NCI-H2107 treated with DMSO at 0.1 percent for 48 hours (cell line): ENCODE measurements at regions not wholly inside any gene's neighbourhood (a gene's known extent, or its start where the extent isn't known, plus 50 kb on each side); places are given as distances from the start of the nearest gene placed in this dataset.
"Not testable (repeated sequence)": the region's sequence is repeated elsewhere in the genome, so short reads cannot be mapped to it uniquely, and the experiment has no call there.

Experiments
- DNase-seq: peaks from one replicate; lab custom pipeline; 2025; ENCODE audit not compliant: unreplicated experiment; lab: John Stamatoyannopoulos, UW

DNA sequence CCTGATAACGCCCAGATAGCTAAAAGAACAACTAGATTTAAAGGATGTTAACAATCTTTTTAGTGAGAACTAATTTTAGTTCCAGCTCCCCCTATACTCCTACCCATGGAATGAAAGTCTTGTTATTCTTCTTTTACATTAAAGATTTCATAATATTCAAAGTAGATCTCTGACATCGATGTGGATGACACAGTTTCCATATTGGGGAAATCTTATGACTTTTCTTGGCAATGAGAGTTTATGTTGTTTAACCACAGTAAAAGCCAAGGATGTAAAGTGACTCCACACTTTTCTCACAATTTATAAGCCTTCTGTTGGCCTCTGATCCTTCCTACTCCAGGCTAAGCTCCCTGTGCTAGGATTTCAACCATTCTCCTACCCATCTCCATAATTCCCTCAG is 332.6 kb upstream of the KCNMB2 start:
- DNase-seq, result no peak

DNA sequence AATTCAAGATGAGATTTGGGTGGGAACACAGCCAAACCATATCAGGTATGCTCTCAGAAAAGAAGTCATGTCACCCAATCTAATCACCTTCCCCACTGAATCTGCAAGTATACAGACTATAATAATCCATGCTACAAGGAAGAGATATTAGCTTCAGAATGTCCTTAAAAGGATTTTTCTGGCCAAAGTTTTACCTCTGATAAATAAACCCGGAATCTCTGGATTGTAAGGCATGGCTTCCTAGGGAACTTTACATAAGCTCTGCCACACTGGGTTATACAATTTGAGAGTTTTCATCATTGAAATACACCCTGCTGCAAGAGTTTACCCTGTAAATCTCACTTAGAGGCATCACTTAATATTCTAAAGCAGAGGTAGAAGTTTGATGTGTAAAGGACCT is 330.5 kb upstream of the KCNMB2 start:
- DNase-seq, result no peak

DNA sequence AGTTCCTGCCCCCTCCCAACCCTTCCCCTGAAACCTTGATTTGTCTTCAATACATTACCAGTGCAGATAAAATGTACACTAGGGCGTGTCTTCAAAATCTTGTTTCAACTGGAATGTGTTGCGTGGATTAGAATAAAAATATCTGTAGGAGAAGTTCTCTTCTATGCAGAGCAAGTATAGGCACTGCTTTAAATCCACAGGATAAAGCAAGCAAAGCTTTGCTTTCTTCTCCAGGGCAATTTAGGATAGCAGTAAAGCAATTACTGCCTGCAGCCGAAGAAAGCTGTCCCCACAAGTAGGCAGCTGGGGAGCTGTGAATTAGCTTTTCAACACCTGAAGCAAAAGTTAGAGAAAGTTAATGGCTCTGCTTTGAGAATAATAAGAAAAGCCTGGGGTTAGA is 329.7 kb upstream of the KCNMB2 start:
- DNase-seq, result no peak

DNA sequence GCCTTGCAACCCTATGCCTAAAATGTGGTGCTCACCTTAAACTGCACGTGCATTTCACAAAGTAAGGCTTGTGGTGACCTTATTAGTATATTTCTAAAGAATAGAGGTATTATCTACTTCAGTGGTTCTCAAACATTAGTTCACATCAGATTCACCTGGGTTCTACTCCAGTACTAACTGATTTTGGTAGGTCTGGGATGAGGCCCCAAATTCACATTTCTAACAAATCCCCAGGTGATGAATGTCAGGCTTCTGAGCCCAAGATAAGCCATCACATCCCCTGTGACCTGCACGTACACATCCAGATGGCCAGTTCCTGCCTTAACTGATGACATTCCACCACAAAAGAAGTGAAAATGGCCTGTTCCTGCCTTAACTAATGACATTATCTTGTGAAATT is 329.1 kb upstream of the KCNMB2 start:
- not testable (repeated sequence) for DNase-seq

DNA sequence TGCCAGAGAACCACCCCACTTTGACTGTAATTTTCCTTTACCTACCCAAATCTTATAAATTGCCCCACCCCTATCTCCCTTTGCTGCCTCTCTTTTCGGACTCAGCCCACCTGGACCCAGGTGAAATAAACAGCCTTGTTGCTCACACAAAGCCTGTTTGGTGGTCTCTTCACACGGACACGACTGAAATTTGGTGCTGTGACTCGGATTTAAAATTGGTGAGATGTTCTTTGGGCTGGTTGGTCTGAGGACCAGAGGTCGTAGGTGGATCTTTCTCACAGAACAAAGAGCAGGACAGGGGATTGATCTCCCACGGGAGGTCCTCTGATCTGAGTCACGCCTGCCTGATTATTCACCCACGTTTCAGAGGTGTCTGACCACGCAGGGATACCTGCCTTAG is 328.6 kb upstream of the KCNMB2 start:
- DNase-seq, result not testable (repeated sequence)

DNA sequence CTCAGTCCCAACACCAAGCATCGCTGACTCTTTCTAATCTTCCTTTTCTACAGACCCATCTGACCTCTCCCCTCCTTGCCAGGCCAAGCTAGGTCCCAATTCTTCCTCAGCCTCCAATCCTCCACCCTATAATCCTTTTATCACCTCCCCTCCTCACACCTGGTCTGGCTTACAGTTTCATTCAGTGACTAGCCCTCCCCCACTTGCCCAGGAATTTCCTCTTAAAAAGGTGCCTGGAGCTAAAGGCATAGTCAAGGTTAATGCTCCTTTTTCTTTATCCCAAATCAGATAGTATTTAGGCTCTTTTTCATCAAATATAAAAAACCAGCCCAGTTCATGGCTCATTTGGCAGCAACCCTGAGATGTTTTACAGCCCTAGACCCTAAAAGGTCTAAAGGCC is 327.1 kb upstream of the KCNMB2 start:
- not testable (repeated sequence) for DNase-seq

DNA sequence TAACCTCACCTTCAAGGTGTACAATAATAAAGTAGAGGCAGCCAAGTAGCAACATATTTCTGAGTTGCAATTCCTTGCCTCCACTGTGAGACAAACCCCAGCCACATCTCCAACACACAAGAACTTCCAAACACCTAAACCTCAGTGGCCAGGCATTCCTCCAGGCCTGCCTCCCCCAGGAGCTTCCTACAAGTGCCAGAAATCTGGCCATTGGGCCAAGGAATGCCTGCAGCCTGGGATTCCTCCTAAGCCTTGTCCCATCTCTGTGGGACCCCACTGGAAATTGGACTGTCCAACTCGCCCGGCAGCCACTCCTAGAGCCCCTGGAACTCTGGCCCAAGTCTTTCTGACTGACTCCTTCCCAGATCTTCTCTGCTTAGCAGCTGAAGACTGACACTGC is 326.6 kb upstream of the KCNMB2 start:
- not testable (repeated sequence) for DNase-seq

DNA sequence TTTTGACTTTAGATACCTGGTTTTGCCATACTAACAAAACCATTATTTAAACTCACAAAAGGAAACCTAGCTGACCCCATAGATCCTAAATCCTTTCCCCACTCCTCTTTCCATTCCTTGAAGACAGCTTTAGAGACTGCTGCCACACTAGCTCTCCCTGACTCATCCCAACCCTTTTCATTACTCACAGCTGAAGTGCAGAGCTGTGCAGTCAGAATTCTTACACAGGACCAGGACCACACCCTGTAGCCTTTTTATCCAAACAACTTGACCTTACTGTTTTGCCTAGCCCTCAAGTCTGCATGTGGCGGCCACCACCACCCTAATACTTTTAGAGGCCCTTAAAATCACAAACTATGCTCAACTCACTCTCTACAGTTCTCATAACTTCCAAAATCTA is 325.1 kb upstream of the KCNMB2 start:
- DNase-seq, result not testable (repeated sequence)

DNA sequence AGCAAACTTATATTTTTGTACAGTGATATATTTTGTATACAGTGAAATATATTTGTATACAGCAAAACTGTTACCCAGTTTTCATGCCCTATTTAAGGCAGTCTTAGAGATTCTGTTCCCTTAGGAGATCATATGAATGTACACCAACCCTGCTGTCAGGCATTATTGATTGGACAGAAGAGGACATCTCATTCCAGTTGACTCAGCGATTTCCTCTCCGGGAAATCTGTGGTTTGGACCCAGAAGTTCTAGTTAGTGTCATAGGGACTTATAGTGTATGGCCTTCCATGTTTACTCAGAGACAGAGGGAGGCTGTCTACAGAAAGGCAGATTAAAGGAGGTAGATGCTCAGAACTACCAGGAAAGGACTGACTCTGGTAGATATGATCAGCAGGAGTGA is 318.8 kb upstream of the KCNMB2 start:
- no peak for DNase-seq

DNA sequence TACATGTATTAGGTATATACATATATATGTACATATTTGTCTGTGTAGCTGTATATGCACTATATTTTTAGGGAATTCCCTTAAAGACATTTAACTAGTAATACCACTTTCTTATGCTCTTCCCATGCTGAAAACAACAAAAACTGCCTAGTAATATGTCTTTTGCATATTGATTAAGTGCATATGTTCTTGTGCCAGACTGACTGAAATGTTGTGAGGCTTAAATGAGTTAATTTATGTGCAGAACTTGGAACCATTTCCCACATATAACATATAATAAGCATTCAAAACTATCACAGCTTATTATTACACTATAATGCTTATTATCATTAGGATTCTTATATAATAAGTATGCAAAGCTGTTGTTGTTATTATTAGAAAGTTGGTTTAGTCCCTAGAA is 318.0 kb upstream of the KCNMB2 start:
- no peak for DNase-seq

DNA sequence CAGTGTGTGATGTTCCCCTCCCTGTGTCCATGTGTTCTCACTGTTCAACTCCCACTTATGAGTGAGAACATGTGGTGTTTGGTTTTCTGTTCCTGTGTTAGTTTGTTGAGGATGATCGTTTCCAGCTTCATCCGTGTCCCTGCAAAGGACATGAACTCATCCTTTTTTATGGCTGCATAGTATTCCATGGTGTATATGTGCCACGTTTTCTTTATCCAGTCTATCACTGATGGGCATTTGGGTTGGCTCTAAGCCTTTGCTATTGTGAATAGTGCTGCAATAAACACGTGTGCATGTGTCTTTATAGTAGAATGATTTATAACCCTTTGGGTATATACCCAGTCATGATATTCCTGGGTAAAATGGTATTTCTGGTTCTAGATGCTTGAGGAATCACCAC is 316.6 kb upstream of the KCNMB2 start:
- not testable (repeated sequence) for DNase-seq

DNA sequence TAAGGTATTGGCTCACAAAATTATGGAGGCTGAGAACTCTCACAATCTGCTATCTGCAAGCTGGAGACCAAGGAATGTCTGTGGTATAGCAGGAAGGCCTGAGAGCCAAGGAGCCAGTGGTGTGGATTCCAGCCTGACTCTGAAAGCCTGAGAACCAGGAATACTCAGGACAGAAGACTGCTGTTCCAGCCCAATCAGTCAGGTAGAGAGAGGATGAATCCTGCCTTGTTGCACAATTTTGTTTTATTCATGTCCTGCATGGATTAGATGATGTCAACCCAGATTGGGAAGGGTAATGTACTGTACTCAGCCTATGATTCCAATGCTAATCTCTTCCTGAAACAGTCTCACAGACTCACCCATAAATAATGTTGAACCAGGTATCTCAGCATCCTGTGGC is 312.4 kb upstream of the KCNMB2 start:
- DNase-seq, result no peak

DNA sequence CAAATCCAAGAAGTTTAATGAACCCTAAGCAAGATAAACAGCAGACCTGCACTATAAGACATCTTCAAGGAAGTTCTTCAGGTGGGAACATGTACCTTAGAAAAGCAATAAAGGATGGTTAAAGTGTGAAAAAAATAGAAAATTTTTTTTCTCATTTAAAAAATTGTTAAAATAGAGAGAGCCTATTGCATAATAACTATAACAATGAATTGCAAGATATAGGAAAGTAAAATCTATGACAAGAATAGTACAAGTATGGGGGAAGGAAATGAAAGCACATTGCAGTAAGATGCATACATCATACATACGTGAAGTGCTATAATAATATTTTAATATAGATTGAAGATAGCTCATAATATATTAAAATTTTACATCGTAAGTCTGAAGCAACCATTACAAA is 310.1 kb upstream of the KCNMB2 start:
- DNase-seq, result no peak

DNA sequence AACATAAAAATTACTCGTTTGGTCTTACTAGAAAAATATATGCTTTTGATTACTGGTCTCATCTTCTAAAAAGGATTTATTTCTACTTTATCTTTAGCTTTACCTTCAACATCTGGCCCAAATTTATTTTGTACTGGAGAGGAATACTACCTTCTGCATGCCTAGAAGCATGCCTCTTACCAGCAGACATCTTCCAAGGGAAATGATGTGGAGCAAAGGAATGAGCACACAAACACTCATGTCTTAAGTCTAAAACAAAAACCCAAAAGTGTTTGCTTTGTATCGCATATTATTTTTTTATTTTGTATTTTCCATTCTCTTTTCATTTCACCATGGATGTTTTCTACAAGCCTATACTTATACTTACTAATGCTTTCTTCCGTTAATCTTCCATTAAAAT is 304.6 kb upstream of the KCNMB2 start:
- DNase-seq, result no peak

DNA sequence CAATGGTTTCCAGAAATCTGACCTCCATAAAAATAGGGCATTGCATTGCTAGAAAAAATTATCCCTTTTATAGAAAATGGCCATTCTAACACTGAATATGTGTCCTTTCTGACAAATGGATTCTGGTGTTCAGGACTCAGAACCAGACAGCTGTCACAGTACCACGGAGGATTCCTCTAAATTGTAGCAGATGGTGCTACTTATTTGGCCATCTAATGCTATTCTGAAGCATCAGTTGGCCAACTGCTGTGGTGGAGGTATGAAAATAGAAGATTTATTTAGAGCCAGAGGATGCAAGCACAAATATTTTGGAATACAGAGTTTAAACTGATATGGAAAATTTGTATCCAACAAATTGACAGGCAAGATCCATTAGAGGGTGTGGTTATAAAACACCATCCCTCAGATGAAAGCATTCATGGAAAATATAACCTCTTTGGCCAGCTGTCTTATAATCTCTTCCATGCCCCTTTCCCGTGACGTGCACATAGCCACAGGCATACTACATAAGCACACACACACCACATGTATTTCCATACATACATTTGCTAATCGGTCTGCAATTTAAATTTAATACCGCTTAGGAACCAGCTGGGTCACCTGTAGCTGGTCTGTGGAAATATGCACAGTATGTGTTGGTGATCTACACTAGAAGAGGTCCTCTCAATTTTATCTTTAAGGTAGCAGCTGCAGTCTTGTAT is 302.7 kb upstream of the KCNMB2 start:
- DNase-seq, result no peak

DNA sequence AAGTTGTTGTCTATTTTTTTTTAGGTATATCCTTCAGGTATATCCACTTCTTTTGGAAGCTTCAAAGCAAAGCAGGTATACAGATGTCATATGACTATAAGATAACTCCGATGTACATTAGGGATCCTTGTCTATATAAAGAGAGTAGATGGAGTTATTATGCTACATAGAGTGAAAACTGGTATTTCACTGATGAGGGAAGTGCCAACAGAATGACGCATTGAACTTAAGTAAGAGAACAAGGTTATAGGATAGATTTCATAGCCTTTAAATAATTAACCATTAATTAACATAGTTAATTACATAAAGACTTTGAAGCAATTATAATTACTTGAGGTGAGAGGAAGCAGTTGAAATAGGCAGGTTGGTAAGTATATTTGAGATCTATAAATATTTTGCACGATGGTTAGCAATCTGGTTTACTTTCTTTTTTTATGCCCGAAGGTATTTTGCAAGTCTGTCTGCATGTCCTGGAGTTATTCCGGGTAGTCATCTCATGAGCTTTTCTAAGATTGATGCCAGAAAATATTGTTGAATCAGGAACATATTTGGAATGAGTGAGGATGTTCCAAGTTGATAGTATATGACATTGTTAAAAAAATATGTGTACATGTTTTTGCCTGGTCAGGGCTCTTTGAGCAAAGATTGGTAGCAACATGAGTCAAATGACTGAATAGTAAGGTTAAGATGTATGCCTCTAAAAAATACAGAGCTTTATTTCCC is 299.5 kb upstream of the KCNMB2 start:
- no peak for DNase-seq

DNA sequence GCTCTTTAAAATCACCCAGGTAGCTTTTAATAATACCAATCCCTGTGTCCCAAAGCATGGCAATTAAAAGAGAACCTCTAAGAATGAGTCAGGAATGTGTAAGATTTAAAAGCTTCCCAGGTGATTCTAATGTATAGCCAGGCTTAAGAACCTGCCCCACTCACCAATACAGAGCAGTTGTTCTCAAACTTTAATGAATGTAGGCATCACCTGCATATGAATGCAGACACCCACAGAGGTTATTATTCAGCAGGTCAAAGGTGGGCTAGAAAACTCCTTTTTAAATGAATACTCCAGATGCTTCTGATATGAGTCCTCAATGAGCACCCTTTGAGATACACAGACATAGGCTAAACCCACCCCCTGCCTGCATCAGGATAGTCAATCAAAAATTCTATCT is 298.1 kb upstream of the KCNMB2 start:
- DNase-seq, result no peak

DNA sequence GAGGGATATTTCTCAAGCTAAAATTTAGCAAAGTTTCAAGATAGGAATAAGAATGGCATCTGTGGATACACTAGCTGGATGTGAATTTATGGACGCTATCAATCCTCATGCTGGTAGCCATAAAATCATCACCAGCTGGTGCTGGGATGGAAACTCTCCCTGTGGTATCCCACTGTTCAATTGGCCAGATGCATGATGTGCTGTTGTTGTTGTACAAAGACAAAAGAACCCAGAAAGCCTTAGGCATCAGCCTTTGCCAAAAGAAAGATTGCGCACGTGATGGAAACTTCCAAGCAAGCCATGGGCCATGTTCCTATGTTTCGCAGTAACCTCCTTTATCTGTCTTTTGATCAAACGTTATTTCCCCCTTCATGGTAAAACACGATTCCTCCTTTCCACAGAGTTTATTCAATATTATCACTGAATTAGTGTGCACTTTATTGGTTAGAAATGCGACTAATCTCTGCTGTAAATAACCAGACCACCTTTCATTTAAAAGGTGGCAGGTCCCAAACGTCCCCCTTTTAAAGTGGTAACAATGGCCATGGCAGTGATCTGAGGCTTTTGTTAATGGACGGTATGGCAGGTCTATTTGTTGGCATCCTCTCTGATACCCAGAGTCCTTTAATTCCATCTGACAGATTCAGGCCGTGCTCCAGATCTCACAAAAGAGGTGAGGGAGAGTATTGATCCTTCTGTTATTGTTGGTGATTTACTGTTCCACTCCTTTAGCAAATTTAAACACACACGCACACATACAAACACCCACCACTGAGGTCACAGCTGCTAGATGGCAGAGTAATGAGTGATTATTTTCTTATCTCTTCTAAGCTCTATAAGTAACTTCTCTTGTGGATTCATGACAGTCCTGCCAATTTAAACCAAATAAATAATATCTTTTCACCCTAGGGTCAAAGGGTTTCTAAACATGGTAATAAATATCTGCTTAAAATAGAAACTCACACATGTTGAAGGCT is 291.2 kb upstream of the KCNMB2 start:
- no peak for DNase-seq

DNA sequence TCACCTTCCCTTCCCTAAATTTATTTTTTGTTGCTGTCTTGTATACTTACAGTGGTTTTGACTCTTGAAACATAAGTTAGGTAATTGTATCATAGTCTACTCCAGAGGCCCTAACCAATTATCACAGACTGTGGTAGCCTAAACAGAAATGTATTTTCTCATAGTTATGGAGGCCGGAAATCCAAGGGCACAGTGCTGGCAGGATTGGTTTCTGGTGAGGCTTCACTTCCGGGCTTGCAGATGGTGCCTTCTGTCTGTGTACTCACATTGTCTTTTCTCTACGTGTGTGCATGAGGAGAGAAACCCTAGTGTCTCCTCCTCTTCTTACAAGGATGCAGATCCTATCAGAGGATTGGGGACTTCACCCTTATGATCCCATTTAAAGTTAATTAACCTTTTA is 290.2 kb upstream of the KCNMB2 start:
- no peak for DNase-seq

DNA sequence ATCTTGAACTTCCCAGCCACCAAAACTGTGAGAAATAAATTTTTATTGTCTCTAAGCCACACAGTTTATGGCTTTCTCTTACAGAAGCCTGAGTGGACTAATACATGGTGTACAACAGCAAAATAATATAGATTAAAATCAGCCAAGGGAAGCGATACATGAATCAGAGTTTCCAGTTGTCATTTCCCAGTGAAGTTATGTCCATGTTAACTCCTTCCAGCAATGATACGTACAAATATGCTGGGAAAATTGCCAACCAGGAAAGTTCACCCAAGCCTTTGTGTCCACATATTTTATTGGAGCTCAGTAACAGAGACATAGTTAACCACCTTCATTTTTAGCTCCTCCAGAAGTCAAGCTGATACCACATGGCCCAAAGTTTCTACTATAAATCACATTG is 280.9 kb upstream of the KCNMB2 start:
- no peak for DNase-seq

DNA sequence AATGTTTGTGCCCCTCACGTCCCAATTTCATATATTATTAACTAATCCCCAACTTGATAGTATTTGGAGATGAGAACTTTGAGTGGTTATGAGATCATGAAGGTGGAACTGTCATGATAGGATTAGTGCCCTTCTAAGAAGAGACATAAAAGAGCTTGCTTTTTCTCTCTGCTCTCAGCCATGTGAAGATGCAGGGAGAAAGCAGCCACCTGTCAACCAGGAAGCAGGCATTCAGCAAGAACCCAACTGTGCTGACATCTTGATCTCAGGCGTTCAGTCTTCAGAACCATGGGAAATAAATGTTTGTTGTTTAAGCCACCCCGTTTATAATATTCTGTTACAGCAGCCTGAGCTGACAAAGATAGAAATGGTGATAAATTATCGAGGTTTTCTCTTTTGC is 278.7 kb upstream of the KCNMB2 start:
- no peak for DNase-seq

DNA sequence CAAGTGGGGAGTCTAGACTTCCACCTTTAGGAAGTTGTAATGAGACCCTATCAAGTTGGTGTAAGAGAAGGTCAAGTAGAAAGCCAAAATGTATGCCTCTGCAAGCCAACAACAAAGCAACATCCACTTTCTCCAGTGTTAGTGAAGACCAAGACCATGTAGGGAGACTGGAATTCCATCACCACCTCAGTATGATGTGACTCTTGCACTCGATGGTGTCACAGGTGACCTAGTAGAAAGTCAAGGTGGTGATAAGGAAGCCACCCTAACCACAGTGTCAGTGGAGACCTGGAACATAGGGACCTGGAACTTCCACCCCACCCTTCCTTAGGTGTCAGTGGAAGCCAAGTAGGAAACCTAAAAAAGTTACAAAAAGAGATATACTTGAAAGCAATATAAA is 278.1 kb upstream of the KCNMB2 start:
- no peak for DNase-seq
